Activated CD8-positive, alpha-beta T cell treated with anti-CD3 and anti-CD28 coated beads, Interleukin-2, amount 10 ng/mL, durations not matched to agents 7 days and 5 days (primary cell): ENCODE measurements at regions not wholly inside any gene's neighbourhood (a gene's known extent, or its start where the extent isn't known, plus 50 kb on each side); places are given as distances from the start of the nearest gene placed in this dataset.
A peak's percentile ranks its signal among the peaks of the same experiment; 100 is the strongest.
"Not testable (repeated sequence)": the region's sequence is repeated elsewhere in the genome, so short reads cannot be mapped to it uniquely, and the experiment has no call there.

Experiments
- ATAC-seq: fragments of 150-1000 bp; cut with Tn5 transposase; one replicate; pipeline ENCODE4 v1.10.0; 2021; ENCODE audit warnings: moderate library complexity
- CTCF ChIA-PET: fragments of 350-600 bp; sonication (Branson Sonifier 250); formaldehyde crosslinking; loops from one replicate; lab custom pipeline; 2021; ENCODE audit warnings: antibody characterized with exemption; lab: Charles Lee
- POLR2A ChIA-PET: fragments of 350-600 bp; sonication (Branson Sonifier 250); formaldehyde crosslinking; loops from one replicate; lab custom pipeline; 2021; ENCODE audit warnings: antibody characterized with exemption; lab: Charles Lee
- DNase-seq: peaks from one replicate; pipeline ENCODE4 v3.0.0-alpha.2; 2020
- H3K27ac Mint-ChIP-seq: one replicate; pipeline ENCODE4 v1.8.0; 2021; ENCODE audit warnings: mild to moderate bottlenecking, mixed read lengths
- H3K27me3 Mint-ChIP-seq: one replicate; pipeline ENCODE4 v1.8.0; 2021; ENCODE audit warnings: low read depth, mixed read lengths
- H3K36me3 Mint-ChIP-seq: one replicate; pipeline ENCODE4 v1.8.0; 2021; ENCODE audit warnings: low read depth, mixed read lengths
- H3K4me1 Mint-ChIP-seq: one replicate; pipeline ENCODE4 v1.8.0; 2021; ENCODE audit warnings: low read depth, mixed read lengths
- H3K4me3 Mint-ChIP-seq: one replicate; pipeline ENCODE4 v1.8.0; 2021; ENCODE audit warnings: mild to moderate bottlenecking, mixed read lengths
- H3K9me3 Mint-ChIP-seq: one replicate; pipeline ENCODE4 v1.8.0; 2022; ENCODE audit warnings: mixed read lengths; ENCODE audit not compliant: insufficient read depth

- Mint-ChIP-seq H3K9me3 (no peaks in the 10 kb centered on the region), H3K36me3 (no peaks in the 10 kb centered on the region), H3K4me1 (no peaks in the 10 kb centered on the region), H3K27me3 (no peaks in the 10 kb centered on the region), H3K4me3 (no peak overlapping the region), H3K27ac (no peak overlapping the region)
- DNase-seq (no peak), ATAC-seq (no peak)
- ChIA-PET CTCF (no interaction called here), POLR2A (no interaction called here)
Observed at GRCh38 chr4:15198070-15198727, 195.9 kb downstream of the CPEB2 start.

GRCh38 chr4:15201782-15202181, 199.5 kb downstream of the CPEB2 start:
- no peaks in the 10 kb centered on the region for H3K4me1 Mint-ChIP-seq
- no peaks in the 10 kb centered on the region for H3K27me3 Mint-ChIP-seq
- H3K4me3 Mint-ChIP-seq = no peak overlapping the region
- ATAC-seq = no peak
- no peaks in the 10 kb centered on the region for H3K36me3 Mint-ChIP-seq
- DNase-seq = no peak
- CTCF ChIA-PET = no interaction called here
- POLR2A ChIA-PET = no interaction called here
- peaks cover 9% of the 10 kb centered on the region for H3K9me3 Mint-ChIP-seq
- H3K27ac Mint-ChIP-seq = no peak overlapping the region

- POLR2A ChIA-PET = no interaction called here
- Mint-ChIP-seq H3K4me3 (no peak overlapping the region), H3K9me3 (peaks cover 9% of the 10 kb centered on the region), H3K27ac (no peak overlapping the region), H3K36me3 (no peaks in the 10 kb centered on the region), H3K4me1 (no peaks in the 10 kb centered on the region), H3K27me3 (no peaks in the 10 kb centered on the region)
- CTCF ChIA-PET = no interaction called here
- ATAC-seq (no peak), DNase-seq (no peak)
Observed at GRCh38 chr4:15202481-15202880, 200.2 kb downstream of the CPEB2 start.

GRCh38 chr4:15206526-15206925, 204.2 kb downstream of the CPEB2 start:
- H3K4me3 Mint-ChIP-seq, H3K36me3 Mint-ChIP-seq, H3K4me1 Mint-ChIP-seq, H3K27me3 Mint-ChIP-seq, H3K9me3 Mint-ChIP-seq, POLR2A ChIA-PET, CTCF ChIA-PET, H3K27ac Mint-ChIP-seq, DNase-seq, ATAC-seq: not testable (repeated sequence)

GRCh38 chr4:15213302-15213970, 211.2 kb downstream of the CPEB2 start:
- DNase-seq (no peak), ATAC-seq (no peak)
- Mint-ChIP-seq H3K4me3 (no peak overlapping the region), H3K27me3 (peaks cover 4% of the 10 kb centered on the region), H3K9me3 (no peaks in the 10 kb centered on the region), H3K36me3 (no peaks in the 10 kb centered on the region), H3K27ac (no peak overlapping the region), H3K4me1 (no peaks in the 10 kb centered on the region)
- POLR2A ChIA-PET = no interaction called here
- CTCF ChIA-PET = no interaction called here

- ChIA-PET CTCF (no interaction called here), POLR2A (no interaction called here)
- H3K36me3 Mint-ChIP-seq = no peaks in the 10 kb centered on the region
- no peak overlapping the region for H3K27ac Mint-ChIP-seq
- ATAC-seq (no peak), DNase-seq (no peak)
- H3K4me3 Mint-ChIP-seq = no peak overlapping the region
- H3K27me3 Mint-ChIP-seq = peaks cover 9% of the 10 kb centered on the region
- no peaks in the 10 kb centered on the region for H3K9me3 Mint-ChIP-seq
- no peaks in the 10 kb centered on the region for H3K4me1 Mint-ChIP-seq
Observed at GRCh38 chr4:15215109-15215508, 212.7 kb upstream of the C1QTNF7 start.

- no peaks in the 10 kb centered on the region for H3K9me3 Mint-ChIP-seq
- POLR2A ChIA-PET = no interaction called here
- CTCF ChIA-PET = interaction anchor here (1.1 kb wide), 1 partner anchor 232 kb away, joined by 6 read pairs; no protein-coding TSS in a partner anchor
- no peaks in the 10 kb centered on the region for H3K4me1 Mint-ChIP-seq
- H3K27ac Mint-ChIP-seq = no peak overlapping the region
- peaks cover 3% of the 10 kb centered on the region for H3K27me3 Mint-ChIP-seq
- no peak for DNase-seq
- H3K36me3 Mint-ChIP-seq = no peaks in the 10 kb centered on the region
- H3K4me3 Mint-ChIP-seq = no peak overlapping the region
- ATAC-seq = no peak
Observed at GRCh38 chr4:15226203-15226602, 201.6 kb upstream of the C1QTNF7 start.

- peaks cover 3% of the 10 kb centered on the region for H3K27me3 Mint-ChIP-seq
Observed at GRCh38 chr4:15231265-15232091, 196.4 kb upstream of the C1QTNF7 start.

GRCh38 chr4:15232366-15233263, 195.2 kb upstream of the C1QTNF7 start:
- Mint-ChIP-seq H3K27me3 (no peaks in the 10 kb centered on the region), H3K4me3 (no peak overlapping the region), H3K9me3 (no peaks in the 10 kb centered on the region), H3K4me1 (peaks cover 31% of the 10 kb centered on the region), H3K27ac (peak overlapping the region; percentile 43), H3K36me3 (no peaks in the 10 kb centered on the region)
- ATAC-seq (peak; percentile 24), DNase-seq (peak; percentile 23)
- POLR2A ChIA-PET = no interaction called here
- CTCF ChIA-PET = interaction anchor here (0.5 to 9.7 kb wide), 16 partner anchors 8 to 1576 kb away, joined by 3 to 148 read pairs (median 4); no protein-coding TSS in a partner anchor

More at GRCh38 chr4:15231265-15232091, 196.4 kb upstream of the C1QTNF7 start:
- ATAC-seq (peak; percentile 83), DNase-seq (peak; percentile 84)
- Mint-ChIP-seq H3K9me3 (no peaks in the 10 kb centered on the region), H3K4me3 (no peak overlapping the region), H3K4me1 (peaks cover 31% of the 10 kb centered on the region), H3K36me3 (no peaks in the 10 kb centered on the region), H3K27ac (no peak overlapping the region)
- ChIA-PET CTCF (interaction anchor here (0.7 to 9.7 kb wide), 9 partner anchors 11 to 724 kb away, joined by 3 to 148 read pairs (median 4); no protein-coding TSS in a partner anchor), POLR2A (interaction anchor here (1.0 kb wide), 1 partner anchor 425 kb away, joined by 3 read pairs; no protein-coding TSS in a partner anchor)

- peaks cover 31% of the 10 kb centered on the region for H3K4me1 Mint-ChIP-seq
- no peaks in the 10 kb centered on the region for H3K9me3 Mint-ChIP-seq
- peak overlapping the region; percentile 43 for H3K27ac Mint-ChIP-seq
- no peak for DNase-seq
- ChIA-PET CTCF (interaction anchor here (0.5 to 9.7 kb wide), 16 partner anchors 8 to 1577 kb away, joined by 3 to 148 read pairs (median 4); no protein-coding TSS in a partner anchor), POLR2A (no interaction called here)
- H3K27me3 Mint-ChIP-seq = no peaks in the 10 kb centered on the region
- ATAC-seq = peak; percentile 34
- no peaks in the 10 kb centered on the region for H3K36me3 Mint-ChIP-seq
- H3K4me3 Mint-ChIP-seq = peak overlapping the region; percentile 32
Observed at GRCh38 chr4:15233264-15233597, 194.6 kb upstream of the C1QTNF7 start.

- ChIA-PET CTCF (interaction anchor here (0.5 to 9.7 kb wide), 15 partner anchors 9 to 1577 kb away, joined by 3 to 148 read pairs (median 4); no protein-coding TSS in a partner anchor), POLR2A (no interaction called here)
Observed at GRCh38 chr4:15233626-15234025, 194.2 kb upstream of the C1QTNF7 start.

More at GRCh38 chr4:15233626-15234025, 194.2 kb upstream of the C1QTNF7 start:
- H3K27ac Mint-ChIP-seq = peak overlapping the region; percentile 43
- DNase-seq = peak; percentile 65
- H3K9me3 Mint-ChIP-seq = no peaks in the 10 kb centered on the region
- peak overlapping the region; percentile 32 for H3K4me3 Mint-ChIP-seq
- no peaks in the 10 kb centered on the region for H3K36me3 Mint-ChIP-seq
- H3K4me1 Mint-ChIP-seq = peaks cover 31% of the 10 kb centered on the region
- H3K27me3 Mint-ChIP-seq = peaks cover 4% of the 10 kb centered on the region
- ATAC-seq = peak; percentile 70
